ENCODE measurements at regions not wholly inside any gene's neighbourhood (a gene's known extent, or its start where the extent isn't known, plus 50 kb on each side); places are given as distances from the start of the nearest gene placed in this dataset.

- H3K27ac ChIP-seq (ENCODE audit: low read depth, low read length), result no peak overlapping the region
- no peaks in the 10 kb centered on the region for H3K36me3 ChIP-seq (ENCODE audit: control insufficient read depth in 5 of 5, insufficient read depth in 5 of 5, low read length in 5 of 5)
- H3K4me3 ChIP-seq (ENCODE audit: low read depth in 1 of 5, low read length in 5 of 5), result no peak overlapping the region
- no peaks in the 10 kb centered on the region for H3K4me1 ChIP-seq (ENCODE audit: control insufficient read depth in 5 of 5, insufficient read depth in 5 of 5, low read length in 5 of 5)
- no peak overlapping the region for H3K9ac ChIP-seq (ENCODE audit: low read length in 5 of 5)
- H3K9me3 ChIP-seq (ENCODE audit: control insufficient read depth in 5 of 5, low read length in 5 of 5), result peaks cover 0 to 2% (median 0%) of the 10 kb centered on the region in 5 donors
- H3K27me3 ChIP-seq (ENCODE audit: control insufficient read depth in 5 of 5, insufficient read depth in 4 of 5, low read length in 5 of 5), result no peaks in the 10 kb centered on the region
These were observed 183.1 kb upstream of the CCDC68 start for GRCh38 chr18:55142410-55142809.

- Histone ChIP-seq H3K9ac (ENCODE audit: low read length in 5 of 5) (no peak overlapping the region), H3K36me3 (ENCODE audit: control insufficient read depth in 5 of 5, insufficient read depth in 5 of 5, low read length in 5 of 5) (no peaks in the 10 kb centered on the region), H3K4me3 (ENCODE audit: low read depth in 1 of 5, low read length in 5 of 5) (no peak overlapping the region), H3K27me3 (ENCODE audit: control insufficient read depth in 5 of 5, insufficient read depth in 4 of 5, low read length in 5 of 5) (no peaks in the 10 kb centered on the region), H3K9me3 (ENCODE audit: control insufficient read depth in 5 of 5, low read length in 5 of 5) (peaks cover 0 to 2% (median 0%) of the 10 kb centered on the region in 5 donors), H3K27ac (ENCODE audit: low read depth, low read length) (no peak overlapping the region), H3K4me1 (ENCODE audit: control insufficient read depth in 5 of 5, insufficient read depth in 5 of 5, low read length in 5 of 5) (no peaks in the 10 kb centered on the region)
These were observed 182.1 kb upstream of the CCDC68 start for GRCh38 chr18:55141318-55141717.

- Histone ChIP-seq H3K9ac (ENCODE audit: low read length in 5 of 5) (no peak overlapping the region), H3K4me1 (ENCODE audit: control insufficient read depth in 5 of 5, insufficient read depth in 5 of 5, low read length in 5 of 5) (no peaks in the 10 kb centered on the region), H3K9me3 (ENCODE audit: control insufficient read depth in 5 of 5, low read length in 5 of 5) (peaks cover 0 to 2% (median 0%) of the 10 kb centered on the region in 5 donors), H3K4me3 (ENCODE audit: low read depth in 1 of 5, low read length in 5 of 5) (no peak overlapping the region), H3K27ac (ENCODE audit: low read depth, low read length) (no peak overlapping the region), H3K36me3 (ENCODE audit: control insufficient read depth in 5 of 5, insufficient read depth in 5 of 5, low read length in 5 of 5) (no peaks in the 10 kb centered on the region), H3K27me3 (ENCODE audit: control insufficient read depth in 5 of 5, insufficient read depth in 4 of 5, low read length in 5 of 5) (no peaks in the 10 kb centered on the region)
These were observed 180.6 kb upstream of the CCDC68 start for GRCh38 chr18:55139836-55140235.

- Histone ChIP-seq H3K27me3 (ENCODE audit: control insufficient read depth in 5 of 5, insufficient read depth in 4 of 5, low read length in 5 of 5) (no peaks in the 10 kb centered on the region), H3K36me3 (ENCODE audit: control insufficient read depth in 5 of 5, insufficient read depth in 5 of 5, low read length in 5 of 5) (no peaks in the 10 kb centered on the region), H3K9ac (ENCODE audit: low read length in 5 of 5) (no peak overlapping the region), H3K4me1 (ENCODE audit: control insufficient read depth in 5 of 5, insufficient read depth in 5 of 5, low read length in 5 of 5) (no peaks in the 10 kb centered on the region), H3K27ac (ENCODE audit: low read depth, low read length) (no peak overlapping the region), H3K4me3 (ENCODE audit: low read depth in 1 of 5, low read length in 5 of 5) (no peak overlapping the region), H3K9me3 (ENCODE audit: control insufficient read depth in 5 of 5, low read length in 5 of 5) (peaks cover 0 to 2% (median 0%) of the 10 kb centered on the region in 5 donors)
These were observed 180.0 kb upstream of the CCDC68 start for GRCh38 chr18:55139307-55139706.

- no peaks in the 10 kb centered on the region for H3K4me1 ChIP-seq (ENCODE audit: control insufficient read depth in 5 of 5, insufficient read depth in 5 of 5, low read length in 5 of 5)
- no peaks in the 10 kb centered on the region for H3K27me3 ChIP-seq (ENCODE audit: control insufficient read depth in 5 of 5, insufficient read depth in 4 of 5, low read length in 5 of 5)
- no peak overlapping the region for H3K9ac ChIP-seq (ENCODE audit: low read length in 5 of 5)
- no peak overlapping the region for H3K4me3 ChIP-seq (ENCODE audit: low read depth in 1 of 5, low read length in 5 of 5)
- H3K36me3 ChIP-seq (ENCODE audit: control insufficient read depth in 5 of 5, insufficient read depth in 5 of 5, low read length in 5 of 5), result no peaks in the 10 kb centered on the region
- H3K27ac ChIP-seq (ENCODE audit: low read depth, low read length), result no peak overlapping the region
- H3K9me3 ChIP-seq (ENCODE audit: control insufficient read depth in 5 of 5, low read length in 5 of 5), result peaks cover 0 to 2% (median 0%) of the 10 kb centered on the region in 5 donors
These were observed 179.1 kb upstream of the CCDC68 start for GRCh38 chr18:55138401-55138800.

- Histone ChIP-seq H3K4me3 (ENCODE audit: low read depth in 1 of 5, low read length in 5 of 5) (no peak overlapping the region), H3K27ac (ENCODE audit: low read depth, low read length) (no peak overlapping the region), H3K27me3 (ENCODE audit: control insufficient read depth in 5 of 5, insufficient read depth in 4 of 5, low read length in 5 of 5) (no peaks in the 10 kb centered on the region), H3K9ac (ENCODE audit: low read length in 5 of 5) (no peak overlapping the region), H3K36me3 (ENCODE audit: control insufficient read depth in 5 of 5, insufficient read depth in 5 of 5, low read length in 5 of 5) (no peaks in the 10 kb centered on the region), H3K4me1 (ENCODE audit: control insufficient read depth in 5 of 5, insufficient read depth in 5 of 5, low read length in 5 of 5) (no peaks in the 10 kb centered on the region), H3K9me3 (ENCODE audit: control insufficient read depth in 5 of 5, low read length in 5 of 5) (peaks cover 0 to 2% (median 0%) of the 10 kb centered on the region in 5 donors)
These were observed 178.3 kb upstream of the CCDC68 start for GRCh38 chr18:55137602-55138001.

GRCh38 chr18:55136864-55137263 is 177.6 kb upstream of the CCDC68 start:
- no peaks in the 10 kb centered on the region for H3K36me3 ChIP-seq (ENCODE audit: control insufficient read depth in 5 of 5, insufficient read depth in 5 of 5, low read length in 5 of 5)
- H3K27me3 ChIP-seq (ENCODE audit: control insufficient read depth in 5 of 5, insufficient read depth in 4 of 5, low read length in 5 of 5), result no peaks in the 10 kb centered on the region
- no peaks in the 10 kb centered on the region for H3K9me3 ChIP-seq (ENCODE audit: control insufficient read depth in 5 of 5, low read length in 5 of 5)
- H3K9ac ChIP-seq (ENCODE audit: low read length in 5 of 5), result no peak overlapping the region
- no peak overlapping the region for H3K4me3 ChIP-seq (ENCODE audit: low read depth in 1 of 5, low read length in 5 of 5)
- no peaks in the 10 kb centered on the region for H3K4me1 ChIP-seq (ENCODE audit: control insufficient read depth in 5 of 5, insufficient read depth in 5 of 5, low read length in 5 of 5)
- no peak overlapping the region for H3K27ac ChIP-seq (ENCODE audit: low read depth, low read length)

- Histone ChIP-seq H3K9me3 (ENCODE audit: control insufficient read depth in 5 of 5, low read length in 5 of 5) (no peaks in the 10 kb centered on the region), H3K27ac (ENCODE audit: low read depth, low read length) (no peak overlapping the region), H3K36me3 (ENCODE audit: control insufficient read depth in 5 of 5, insufficient read depth in 5 of 5, low read length in 5 of 5) (no peaks in the 10 kb centered on the region), H3K9ac (ENCODE audit: low read length in 5 of 5) (no peak overlapping the region), H3K4me3 (ENCODE audit: low read depth in 1 of 5, low read length in 5 of 5) (no peak overlapping the region), H3K27me3 (ENCODE audit: control insufficient read depth in 5 of 5, insufficient read depth in 4 of 5, low read length in 5 of 5) (no peaks in the 10 kb centered on the region), H3K4me1 (ENCODE audit: control insufficient read depth in 5 of 5, insufficient read depth in 5 of 5, low read length in 5 of 5) (no peaks in the 10 kb centered on the region)
These were observed 177.0 kb upstream of the CCDC68 start for GRCh38 chr18:55136258-55136657.

- Histone ChIP-seq H3K9ac (ENCODE audit: low read length in 5 of 5) (no peak overlapping the region), H3K4me1 (ENCODE audit: control insufficient read depth in 5 of 5, insufficient read depth in 5 of 5, low read length in 5 of 5) (no peaks in the 10 kb centered on the region), H3K27ac (ENCODE audit: low read depth, low read length) (no peak overlapping the region), H3K4me3 (ENCODE audit: low read depth in 1 of 5, low read length in 5 of 5) (no peak overlapping the region), H3K9me3 (ENCODE audit: control insufficient read depth in 5 of 5, low read length in 5 of 5) (no peaks in the 10 kb centered on the region), H3K27me3 (ENCODE audit: control insufficient read depth in 5 of 5, insufficient read depth in 4 of 5, low read length in 5 of 5) (no peaks in the 10 kb centered on the region), H3K36me3 (ENCODE audit: control insufficient read depth in 5 of 5, insufficient read depth in 5 of 5, low read length in 5 of 5) (no peaks in the 10 kb centered on the region)
These were observed 174.1 kb upstream of the CCDC68 start for GRCh38 chr18:55133378-55133777.

GRCh38 chr18:55128437-55128836 is 169.2 kb upstream of the CCDC68 start:
- Histone ChIP-seq H3K4me3 (ENCODE audit: low read depth in 1 of 5, low read length in 5 of 5) (no peak overlapping the region), H3K36me3 (ENCODE audit: control insufficient read depth in 5 of 5, insufficient read depth in 5 of 5, low read length in 5 of 5) (no peaks in the 10 kb centered on the region), H3K27ac (ENCODE audit: low read depth, low read length) (no peak overlapping the region), H3K27me3 (ENCODE audit: control insufficient read depth in 5 of 5, insufficient read depth in 4 of 5, low read length in 5 of 5) (no peaks in the 10 kb centered on the region), H3K4me1 (ENCODE audit: control insufficient read depth in 5 of 5, insufficient read depth in 5 of 5, low read length in 5 of 5) (peaks cover 0 to 3% (median 0%) of the 10 kb centered on the region in 5 donors), H3K9me3 (ENCODE audit: control insufficient read depth in 5 of 5, low read length in 5 of 5) (no peaks in the 10 kb centered on the region), H3K9ac (ENCODE audit: low read length in 5 of 5) (no peak overlapping the region)
